Esophagus muscularis mucosa (tissue), 4 donors: ENCODE measurements at regions not wholly inside any gene's neighbourhood (a gene's known extent, or its start where the extent isn't known, plus 50 kb on each side); places are given as distances from the start of the nearest gene placed in this dataset.
"Not testable (repeated sequence)": the region's sequence is repeated elsewhere in the genome, so short reads cannot be mapped to it uniquely, and the experiment has no call there.

Experiments
- DNase-seq: peaks from one replicate; pipeline ENCODE4 v3.0.0-alpha.2; 2017; ENCODE audit errors: extremely low spot score
- H3K27ac ChIP-seq, 4 donors: fragments of 200-600 bp; sonication (generic); replicated peaks in 1 of 4; 1 replicate in 3 of 4; 2 replicates in 1 of 4; pipeline ENCODE4 v1.5.1; 2016 to 2019; ENCODE audit warnings: mild to moderate bottlenecking in 1 of 4
- H3K27me3 ChIP-seq, 4 donors: fragments of 200-600 bp; sonication (generic); one replicate each; pipeline versions ENCODE4 v1.5.1 to v1.6.0; 2016 to 2019
- H3K36me3 ChIP-seq, 4 donors: fragments of 200-600 bp; sonication (generic); one replicate each; pipeline ENCODE4 v1.5.1; 2016 to 2019
- H3K4me1 ChIP-seq, 4 donors: fragments of 200-600 bp; sonication (generic); one replicate each; pipeline ENCODE4 v1.5.1; 2016 to 2019
- H3K4me3 ChIP-seq, 4 donors: fragments of 200-600 bp; sonication (generic); 1 replicate in 2 of 4; 2 replicates in 2 of 4; pipeline ENCODE4 v1.5.1; 2016 to 2019; ENCODE audit warnings: mild to moderate bottlenecking in 4 of 4, moderate library complexity in 1 of 4
- H3K9me3 ChIP-seq, 4 donors: fragments of 200-600 bp; sonication (generic); 1 replicate in 3 of 4; 2 replicates in 1 of 4; pipeline ENCODE4 v1.5.1; 2016 to 2019
- EP300 ChIP-seq: sonication (generic); formaldehyde crosslinking; IDR thresholded peaks from one replicate; pipeline ENCODE4 v1.6.1; 2017; ENCODE audit warnings: antibody characterized with exemption
- POLR2A ChIP-seq: fragments of 450-650 bp; IDR thresholded peaks from one replicate; pipeline ENCODE4 v1.6.1; 2017; ENCODE audit warnings: antibody characterized with exemption, moderate library complexity, mild to moderate bottlenecking, low read depth
- POLR2AphosphoS5 ChIP-seq, 2 donors: sonication (generic); formaldehyde crosslinking; IDR thresholded peaks; one replicate each; pipeline ENCODE4 v1.6.1; 2017; ENCODE audit warnings: antibody characterized with exemption in 2 of 2
- WGBS: methylation state at CpG from one replicate; pipeline ENCODE4 v1.1.5; 2018; 5-methylcytosine and 5-hydroxymethylcytosine counted together
- intact Hi-C: fragments of 100-400 bp; cut with DNase I; formaldehyde crosslinking; loops from one replicate; pipeline ENCODE4 v1.15.1; 2023
- TF ChIP-seq, protein P1 (sequence below), 3 experiments: fragments of 200-600 bp in 2 of 3; fragments of 450-650 bp in 1 of 3; sonication (generic) in 2 of 3; IDR thresholded peaks; one replicate each; pipeline ENCODE4 v1.5.1; 2017 to 2019; ENCODE audit warnings: antibody characterized with exemption in 3 of 3, mild to moderate bottlenecking in 2 of 3, moderate library complexity in 1 of 3

DNA sequence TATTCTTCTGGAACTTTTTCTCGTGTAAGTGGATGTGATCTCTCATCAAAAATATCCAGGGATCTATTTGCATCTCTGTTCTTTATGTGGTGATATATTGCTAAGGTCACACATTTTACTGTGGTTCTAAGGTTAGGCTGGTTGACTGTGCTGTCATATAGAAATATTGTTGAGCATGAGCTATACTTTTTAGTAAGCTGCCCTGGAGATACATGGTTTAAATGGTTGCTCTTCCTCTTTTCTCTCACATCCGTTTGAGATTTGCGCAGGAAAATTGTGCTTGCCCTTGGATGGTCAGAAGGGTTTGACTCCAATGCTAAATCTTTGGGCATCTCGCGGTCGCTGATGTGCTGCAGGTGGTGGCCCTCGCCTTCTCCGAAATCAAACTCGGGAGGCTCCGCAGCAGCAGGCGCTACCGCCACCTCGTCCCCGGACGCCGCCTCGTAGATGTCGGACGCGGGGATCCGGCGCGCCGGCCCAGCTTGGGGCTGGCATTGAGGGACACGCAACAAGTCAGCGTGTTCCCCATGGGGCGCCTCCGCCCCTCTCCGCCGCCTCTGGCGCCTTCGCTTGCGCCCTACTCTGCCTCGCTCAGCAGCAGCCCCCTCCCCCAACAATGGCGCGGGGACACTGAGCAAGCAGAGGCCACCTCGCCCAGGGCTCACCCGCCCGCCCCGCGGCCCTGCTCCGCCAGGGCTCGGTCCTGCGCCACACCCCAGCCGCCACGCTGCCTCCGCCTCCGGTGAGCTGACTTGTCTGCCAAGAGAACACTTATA lies 154.5 kb downstream of the MSN start:
- 30% methylated on average over 9 of the region's 48 CpGs for WGBS
- H3K27ac ChIP-seq = no peak overlapping the region
- TF ChIP-seq POLR2A (no peak), EP300 (no peak), POLR2AphosphoS5 (IDR thresholded peaks at IDR 0.05) (no peak)
- TF ChIP-seq, protein P1, sequence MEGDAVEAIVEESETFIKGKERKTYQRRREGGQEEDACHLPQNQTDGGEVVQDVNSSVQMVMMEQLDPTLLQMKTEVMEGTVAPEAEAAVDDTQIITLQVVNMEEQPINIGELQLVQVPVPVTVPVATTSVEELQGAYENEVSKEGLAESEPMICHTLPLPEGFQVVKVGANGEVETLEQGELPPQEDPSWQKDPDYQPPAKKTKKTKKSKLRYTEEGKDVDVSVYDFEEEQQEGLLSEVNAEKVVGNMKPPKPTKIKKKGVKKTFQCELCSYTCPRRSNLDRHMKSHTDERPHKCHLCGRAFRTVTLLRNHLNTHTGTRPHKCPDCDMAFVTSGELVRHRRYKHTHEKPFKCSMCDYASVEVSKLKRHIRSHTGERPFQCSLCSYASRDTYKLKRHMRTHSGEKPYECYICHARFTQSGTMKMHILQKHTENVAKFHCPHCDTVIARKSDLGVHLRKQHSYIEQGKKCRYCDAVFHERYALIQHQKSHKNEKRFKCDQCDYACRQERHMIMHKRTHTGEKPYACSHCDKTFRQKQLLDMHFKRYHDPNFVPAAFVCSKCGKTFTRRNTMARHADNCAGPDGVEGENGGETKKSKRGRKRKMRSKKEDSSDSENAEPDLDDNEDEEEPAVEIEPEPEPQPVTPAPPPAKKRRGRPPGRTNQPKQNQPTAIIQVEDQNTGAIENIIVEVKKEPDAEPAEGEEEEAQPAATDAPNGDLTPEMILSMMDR (IDR thresholded peaks at IDR 0.05) = no peak

DNA sequence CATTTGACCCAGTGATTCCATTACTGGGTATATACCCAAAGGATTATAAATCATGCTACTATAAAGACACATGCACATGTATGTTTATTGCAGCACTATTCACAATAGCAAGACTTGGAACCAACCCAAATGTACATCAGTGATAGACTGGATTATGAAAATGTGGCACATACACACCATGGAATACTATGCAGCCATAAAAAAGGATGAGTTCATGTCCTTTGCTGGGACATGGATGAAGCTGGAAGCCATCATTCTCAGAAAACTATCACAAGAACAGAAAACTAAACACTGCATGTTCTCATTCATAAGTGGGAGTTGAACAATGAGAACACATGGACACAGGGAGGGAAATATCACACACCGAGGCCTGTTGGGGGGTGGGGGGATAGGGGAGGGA lies 152.5 kb downstream of the MSN start:
- H3K9me3 ChIP-seq, DNase-seq, H3K4me1 ChIP-seq, H3K36me3 ChIP-seq, intact Hi-C loops, H3K4me3 ChIP-seq, H3K27ac ChIP-seq, H3K27me3 ChIP-seq: not testable (repeated sequence)
- WGBS = 65% methylated on average over 1 of the region's 1 CpG

More for the DNA sequence above, 154.5 kb downstream of the MSN start:
- H3K36me3 ChIP-seq = no peaks in the 10 kb centered on the region
- no peak for DNase-seq
- peaks cover 0 to 5% (median 0%) of the 10 kb centered on the region in 4 donors for H3K27me3 ChIP-seq
- peaks cover 0 to 7% (median 0%) of the 10 kb centered on the region in 4 donors for H3K4me1 ChIP-seq
- H3K4me3 ChIP-seq = peak overlapping the region; percentile 27 to 51 (median 42)
- H3K9me3 ChIP-seq = peaks cover 0 to 4% (median 0%) of the 10 kb centered on the region in 4 donors
- intact Hi-C loops = no loop called here

DNA sequence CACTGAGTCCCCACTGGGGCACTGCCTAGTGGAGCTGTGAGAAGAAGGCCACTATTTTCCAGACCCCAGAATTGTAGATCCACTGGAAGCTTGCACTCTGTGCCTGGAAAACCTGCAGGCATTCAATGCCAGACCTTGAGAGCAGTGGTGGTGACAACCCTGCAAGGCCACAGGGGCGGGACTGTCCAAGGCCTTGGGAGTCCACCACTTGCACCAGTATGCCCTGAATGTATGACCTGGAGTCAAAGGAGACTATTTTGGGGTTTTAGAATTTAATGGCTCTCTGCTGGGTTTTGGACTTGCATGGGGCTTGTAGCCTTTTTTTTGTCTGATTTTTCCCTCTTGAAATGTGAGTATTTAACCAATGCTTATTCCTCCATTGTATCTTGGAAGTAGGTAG lies 145.8 kb downstream of the MSN start:
- DNase-seq = no peak
- 33% methylated on average over 1 of the region's 1 CpG for WGBS
- intact Hi-C loops = no loop called here
- Histone ChIP-seq H3K4me1 (no peaks in the 10 kb centered on the region), H3K36me3 (no peaks in the 10 kb centered on the region), H3K27ac (no peak overlapping the region), H3K9me3 (no peaks in the 10 kb centered on the region), H3K4me3 (no peak overlapping the region), H3K27me3 (no peaks in the 10 kb centered on the region)
- TF ChIP-seq, protein P1 (IDR thresholded peaks at IDR 0.05) = no peak
- TF ChIP-seq EP300 (no peak), POLR2A (no peak), POLR2AphosphoS5 (IDR thresholded peaks at IDR 0.05) (no peak)

DNA sequence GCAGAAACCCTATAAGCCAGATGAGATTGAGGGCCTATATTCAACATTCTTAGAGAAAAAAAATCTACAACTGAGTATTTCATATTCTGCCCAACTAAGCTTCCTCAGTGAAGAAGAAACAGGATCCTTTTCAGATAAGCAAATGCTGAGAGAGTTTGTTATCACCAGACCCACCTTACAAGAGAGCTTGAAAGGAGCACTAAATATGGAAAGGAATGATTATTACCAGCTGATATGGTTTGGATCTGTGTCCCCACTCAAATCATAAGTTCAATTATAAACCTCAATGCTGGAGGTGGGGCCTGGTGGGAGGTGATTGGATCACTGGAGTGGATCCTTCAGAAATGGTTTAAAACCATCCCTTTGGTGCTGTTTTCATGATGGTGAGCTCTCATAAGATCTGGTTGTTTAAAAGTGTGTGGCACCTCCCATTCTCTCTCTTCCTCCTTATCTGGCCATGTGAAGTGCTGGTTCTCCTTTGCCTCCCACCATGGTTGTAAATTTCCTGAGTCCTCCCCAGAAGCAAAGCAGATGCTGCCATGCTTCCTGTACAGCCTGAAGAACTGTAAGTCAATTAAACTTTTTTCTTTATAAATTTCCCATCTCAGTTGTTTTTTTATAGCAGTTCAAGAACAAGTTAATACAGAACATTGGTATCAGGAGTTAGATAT lies 144.2 kb downstream of the MSN start:
- no peaks in the 10 kb centered on the region for H3K27me3 ChIP-seq
- H3K27ac ChIP-seq = no peak overlapping the region
- intact Hi-C loops = no loop called here
- no peak for TF ChIP-seq POLR2A
- TF ChIP-seq EP300 = no peak
- TF ChIP-seq, protein P1 (IDR thresholded peaks at IDR 0.05) = no peak
- TF ChIP-seq POLR2AphosphoS5 (IDR thresholded peaks at IDR 0.05) = no peak
- DNase-seq = no peak
- no peaks in the 10 kb centered on the region for H3K36me3 ChIP-seq
- no peaks in the 10 kb centered on the region for H3K4me1 ChIP-seq
- H3K4me3 ChIP-seq = no peak overlapping the region
- H3K9me3 ChIP-seq = no peaks in the 10 kb centered on the region
